ENCODE measurements at regions not wholly inside any gene's neighbourhood (a gene's known extent, or its start where the extent isn't known, plus 50 kb on each side); places are given as distances from the start of the nearest gene placed in this dataset.
"Not testable (repeated sequence)": the region's sequence is repeated elsewhere in the genome, so short reads cannot be mapped to it uniquely, and the experiment has no call there.

DNA sequence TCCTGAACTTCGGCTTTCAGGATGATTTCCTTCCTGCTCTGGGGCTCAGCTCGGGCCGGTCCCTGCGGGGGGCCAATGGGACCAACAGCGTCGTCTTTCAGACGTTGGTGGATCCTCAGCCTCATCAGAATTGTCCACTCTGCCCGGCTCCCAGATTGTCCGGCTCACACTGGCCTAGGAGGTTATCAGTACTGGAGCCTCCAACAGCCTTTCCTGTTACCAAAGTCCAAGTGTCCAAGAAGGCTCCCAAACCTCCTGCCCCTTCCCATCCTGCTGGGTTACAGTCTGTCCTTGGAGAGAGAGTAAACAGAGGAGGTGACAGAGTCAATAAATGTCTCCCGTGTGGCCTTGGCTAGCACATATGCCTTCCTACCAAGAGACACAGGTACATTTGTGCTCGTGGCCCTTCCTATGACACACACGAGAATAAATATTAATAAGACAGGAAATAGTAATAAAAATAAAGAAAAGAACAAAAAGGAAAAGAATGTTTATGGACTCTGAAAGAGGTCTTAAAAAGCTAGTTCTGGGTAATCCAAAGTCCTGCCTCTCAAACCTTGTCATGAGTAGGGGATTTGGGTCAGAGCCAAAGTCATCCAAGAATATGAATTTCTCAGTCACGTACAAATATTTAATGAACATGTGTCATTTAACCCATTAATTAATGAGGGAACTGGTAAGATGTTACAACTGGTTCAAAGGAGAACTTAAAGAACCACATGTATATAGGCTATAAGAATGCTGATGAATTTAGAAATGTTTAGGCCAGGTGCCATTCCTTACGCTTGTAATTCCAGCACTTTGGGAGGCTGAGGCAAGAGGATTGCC, 80.8 kb upstream of the SLC2A1 start:
- no peak for DNase-seq

DNA sequence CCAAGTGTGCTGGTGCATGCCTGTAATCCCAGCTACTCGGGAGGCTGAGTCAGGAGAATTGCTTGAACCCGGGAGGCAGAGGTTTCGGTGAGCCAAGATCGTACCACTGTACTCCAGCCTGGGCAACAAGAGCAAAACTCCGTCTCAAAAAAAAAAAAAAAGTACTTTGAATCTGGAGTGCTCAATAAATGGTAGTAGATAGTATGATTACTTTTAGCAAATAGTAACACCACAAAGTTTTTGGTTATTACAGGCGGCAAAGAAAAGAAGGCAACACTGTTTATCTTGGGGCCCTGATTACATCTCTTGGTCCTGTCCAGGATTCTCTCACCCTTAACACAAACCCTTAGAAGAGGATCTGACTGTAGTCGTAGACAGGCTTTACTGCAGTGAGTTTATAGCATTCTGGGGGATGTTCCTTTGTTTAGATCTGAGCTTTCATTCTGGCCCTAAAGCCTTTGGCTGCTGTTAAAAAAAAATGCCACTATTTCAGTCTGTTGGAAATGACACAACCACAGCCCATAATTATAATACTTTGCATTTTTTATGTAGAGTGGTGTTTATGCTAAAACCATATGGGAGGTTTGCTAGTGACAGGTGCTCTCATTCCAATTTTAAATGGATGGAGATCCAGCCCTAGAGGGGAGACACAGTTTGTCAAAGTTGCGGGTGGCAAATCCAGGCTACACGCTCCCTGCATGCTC, 79.7 kb upstream of the SLC2A1 start:
- DNase-seq = no peak

DNA sequence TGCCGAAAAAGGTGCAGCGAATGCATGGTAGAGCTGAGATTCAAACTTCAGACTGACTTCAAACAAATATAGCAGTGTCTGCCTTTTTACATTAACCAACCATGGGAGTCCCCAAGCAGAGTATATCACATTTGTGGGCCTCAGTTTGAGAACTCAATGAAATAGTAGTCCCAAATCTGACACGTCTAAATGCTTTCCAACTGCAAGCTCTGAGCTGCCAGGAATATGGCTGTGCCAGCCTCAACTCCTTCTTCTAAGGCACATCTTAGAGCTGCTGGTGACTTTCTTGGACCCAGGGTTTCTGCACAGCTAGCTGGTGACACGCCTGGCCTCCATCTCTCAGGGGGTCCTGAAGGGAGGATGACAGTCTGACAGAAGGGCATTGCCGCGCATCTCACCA, 78.8 kb upstream of the SLC2A1 start:
- no peak for DNase-seq

DNA sequence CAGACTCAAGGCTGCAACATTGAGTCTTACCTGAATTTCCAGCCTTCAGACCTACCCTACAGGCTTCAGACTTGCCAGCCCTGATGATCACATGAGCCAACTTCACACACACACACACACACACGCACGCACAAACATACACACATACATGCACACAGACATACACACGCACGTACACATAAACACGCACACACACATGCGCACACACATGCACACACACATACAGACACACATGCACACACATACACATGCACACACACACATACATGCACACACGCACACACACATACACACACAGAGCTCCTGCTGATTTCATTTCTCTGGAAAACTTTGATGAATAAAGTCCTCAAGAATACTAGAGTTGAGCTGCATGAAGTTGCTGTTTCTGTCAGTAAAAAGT, 78.3 kb upstream of the SLC2A1 start:
- DNase-seq = no peak

DNA sequence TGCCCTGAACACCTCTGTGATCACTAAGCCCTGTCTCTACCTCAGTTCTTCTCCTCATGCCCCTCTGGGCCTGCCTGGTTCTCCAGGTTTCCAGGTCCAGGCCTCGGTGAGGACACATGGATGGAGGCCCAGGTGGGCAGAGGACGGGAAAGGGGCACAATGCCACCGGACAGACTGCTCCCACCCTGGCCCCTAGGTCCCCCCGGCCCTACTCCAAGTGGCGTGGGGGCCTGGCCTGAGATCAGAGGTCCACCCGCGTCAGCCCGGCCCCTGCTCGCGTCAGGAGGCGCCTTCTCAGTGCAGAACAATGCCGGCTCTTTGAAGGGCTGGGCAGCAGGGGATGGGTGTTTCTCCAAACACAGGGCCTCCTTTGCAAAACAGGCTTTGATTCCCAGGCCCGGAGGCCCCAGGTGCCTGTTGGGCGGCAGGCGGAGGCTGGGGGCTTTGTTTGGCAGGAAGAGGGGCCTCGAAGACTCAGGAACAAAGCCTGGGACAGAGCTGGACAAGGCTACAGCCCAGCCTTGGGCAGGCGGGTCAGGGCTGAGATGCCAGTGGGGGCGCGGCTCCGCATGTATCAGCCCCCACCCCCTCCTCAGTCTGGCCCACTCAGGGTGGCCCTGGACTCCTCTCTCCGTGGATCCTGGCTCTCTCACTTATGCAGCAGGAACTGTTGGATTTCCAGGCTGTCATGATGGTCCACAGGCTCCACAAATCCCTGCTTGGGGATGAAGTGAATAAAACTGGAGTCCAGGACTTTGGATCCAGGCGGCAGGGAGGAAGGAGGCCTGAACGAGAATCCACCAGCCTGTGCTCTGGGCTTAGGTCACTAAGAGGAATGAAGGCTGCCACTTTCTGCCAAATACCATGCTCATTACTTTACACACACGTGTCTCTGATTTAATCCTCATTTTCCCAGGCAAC, 77.4 kb upstream of the SLC2A1 start:
- no peak for DNase-seq

DNA sequence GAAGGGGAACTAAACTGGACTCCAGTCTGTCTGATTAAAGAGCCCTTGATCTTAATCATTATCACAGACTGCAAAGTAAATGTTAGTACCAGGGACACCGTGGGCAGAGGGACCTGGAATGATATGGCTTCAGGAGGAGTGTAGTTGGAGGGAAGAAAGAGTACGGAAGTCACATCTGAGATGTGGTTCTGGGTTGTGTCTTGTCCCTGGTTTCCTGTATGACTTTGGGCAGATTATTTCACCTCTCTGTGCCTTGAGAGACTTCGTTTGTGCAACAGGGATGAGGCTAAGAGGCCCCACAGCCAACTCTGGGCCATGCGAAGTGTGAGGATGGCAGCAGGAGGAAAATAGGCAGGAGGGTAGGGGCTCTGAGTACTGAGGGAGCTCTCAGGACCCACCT, 76.1 kb upstream of the SLC2A1 start:
- no peak for DNase-seq

DNA sequence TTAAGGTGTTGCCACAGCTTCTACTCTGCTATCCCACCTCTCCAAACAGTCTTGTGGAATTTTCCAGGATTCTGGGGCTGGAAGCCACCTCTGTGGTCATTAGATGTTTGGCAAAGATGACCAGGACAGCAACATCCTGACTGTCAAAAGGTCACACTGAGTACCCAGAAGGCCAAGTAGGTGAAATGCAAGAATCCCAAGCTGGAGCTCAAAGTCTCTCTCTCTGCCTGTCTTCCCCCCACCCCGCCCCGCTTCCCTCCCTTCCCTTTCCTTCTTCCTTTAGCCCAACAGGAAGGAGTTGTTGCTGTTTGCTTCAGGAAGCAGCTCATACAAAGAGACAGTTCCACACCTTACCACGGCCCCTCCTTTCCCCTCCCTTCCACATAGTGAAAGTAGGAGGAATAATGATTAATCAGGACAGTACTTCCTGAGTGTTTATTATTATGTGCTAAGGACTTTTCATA, 75.6 kb upstream of the SLC2A1 start:
- DNase-seq = no peak

DNA sequence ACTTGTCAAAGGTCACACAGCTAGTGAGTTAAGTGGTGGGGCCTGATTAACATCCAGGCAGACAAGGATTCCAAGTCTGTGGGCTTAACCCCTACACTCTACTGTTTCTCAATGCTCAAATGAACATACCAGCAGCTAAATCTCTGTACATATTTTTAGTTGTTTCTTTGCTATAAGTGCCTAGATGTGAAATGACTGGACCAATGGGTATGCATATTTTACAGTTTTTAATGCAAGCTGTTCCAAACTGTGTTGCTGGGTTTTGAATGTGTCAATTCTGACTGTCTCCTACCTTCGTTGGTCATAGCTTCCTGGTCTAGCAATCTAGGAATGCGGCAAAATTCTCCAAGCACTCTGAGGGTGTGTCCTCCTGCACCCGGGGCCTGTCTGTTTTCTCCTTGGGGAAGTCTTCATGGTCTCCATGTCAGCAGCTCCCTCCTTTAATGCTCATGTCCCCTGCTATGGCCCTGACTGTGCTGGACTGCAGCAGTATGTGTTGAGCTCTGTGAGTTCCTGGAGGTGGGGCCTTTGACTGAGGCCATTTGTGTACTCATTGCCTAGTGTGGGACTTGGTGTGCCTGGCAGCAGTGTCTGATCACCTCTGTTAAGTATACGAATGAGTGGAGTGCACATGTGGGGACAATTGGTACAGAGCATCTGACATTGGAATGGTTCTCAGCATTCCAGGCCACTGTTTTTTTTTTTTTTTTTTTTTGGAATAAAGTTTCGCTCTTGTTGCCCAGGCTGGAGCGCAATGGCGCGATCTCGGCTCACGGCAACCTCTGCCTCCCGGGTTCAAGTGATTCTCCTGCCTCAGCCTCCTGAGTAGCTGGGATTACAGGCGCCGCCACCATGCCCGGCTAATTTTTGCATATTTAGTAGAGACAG, 72.9 kb upstream of the SLC2A1 start:
- DNase-seq = no peak

DNA sequence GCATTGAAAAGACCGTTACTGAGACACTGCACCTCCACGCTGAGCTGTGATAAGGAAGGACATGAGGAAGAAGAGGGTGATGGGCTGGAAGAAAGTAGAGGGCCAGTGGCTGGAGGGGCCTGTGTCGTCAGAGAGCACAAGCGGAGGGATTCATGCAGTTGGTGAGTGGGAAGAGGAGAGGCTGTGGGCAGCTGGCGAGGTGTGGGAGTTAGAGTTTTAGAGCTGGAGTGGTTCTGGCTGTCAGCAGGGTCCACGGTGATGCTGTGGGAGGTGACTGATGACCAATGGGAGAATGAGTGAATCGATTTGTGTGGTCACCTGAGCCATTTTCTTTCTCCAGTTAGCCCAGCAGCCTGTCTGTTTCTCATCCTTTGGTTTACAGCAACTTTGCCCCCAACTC, 66.2 kb upstream of the SLC2A1 start:
- DNase-seq = no peak

DNA sequence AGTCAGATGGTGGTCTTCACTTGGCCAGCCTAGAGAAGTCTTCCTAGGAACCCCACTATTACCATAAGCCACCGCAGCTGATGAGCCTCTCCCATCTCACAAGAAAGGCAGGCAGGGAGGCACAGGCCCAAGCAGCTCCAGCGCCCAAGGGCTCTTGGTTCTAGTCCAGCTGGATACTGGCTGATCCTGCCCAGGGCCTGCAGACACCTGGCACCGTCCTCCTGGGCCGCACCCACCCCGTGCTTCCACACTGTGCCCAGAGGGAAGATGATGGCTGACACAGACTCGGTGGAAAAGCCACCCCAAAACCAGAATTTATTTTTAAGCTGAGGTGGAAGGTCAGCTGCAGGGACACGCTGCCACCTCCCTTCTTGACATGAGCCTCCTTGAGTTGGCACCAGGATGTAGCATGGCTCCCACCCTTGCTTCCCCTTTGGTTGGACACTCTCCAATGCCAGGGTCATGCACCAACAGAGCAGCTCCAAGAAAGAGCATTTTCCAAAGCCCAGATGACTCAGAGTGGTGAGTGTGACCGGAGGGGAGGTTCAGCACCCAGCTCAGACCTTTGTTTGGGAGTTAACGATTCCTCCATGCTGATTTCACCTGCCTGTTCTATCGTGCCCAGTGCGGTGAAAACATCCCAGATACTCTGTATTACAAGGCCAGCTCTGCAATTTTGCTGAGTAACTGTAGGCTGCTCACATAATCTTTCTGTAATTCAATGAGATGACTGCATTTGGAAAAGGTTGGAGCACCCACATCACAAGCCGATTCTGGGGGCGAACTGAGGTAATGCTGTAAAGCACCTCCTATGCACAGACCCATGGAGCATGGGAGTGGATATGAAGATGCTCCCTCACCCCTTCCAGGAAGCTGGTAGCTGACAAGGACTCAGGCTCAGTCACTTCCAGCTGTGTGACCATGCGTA, 63.1 kb upstream of the SLC2A1 start:
- DNase-seq = no peak

DNA sequence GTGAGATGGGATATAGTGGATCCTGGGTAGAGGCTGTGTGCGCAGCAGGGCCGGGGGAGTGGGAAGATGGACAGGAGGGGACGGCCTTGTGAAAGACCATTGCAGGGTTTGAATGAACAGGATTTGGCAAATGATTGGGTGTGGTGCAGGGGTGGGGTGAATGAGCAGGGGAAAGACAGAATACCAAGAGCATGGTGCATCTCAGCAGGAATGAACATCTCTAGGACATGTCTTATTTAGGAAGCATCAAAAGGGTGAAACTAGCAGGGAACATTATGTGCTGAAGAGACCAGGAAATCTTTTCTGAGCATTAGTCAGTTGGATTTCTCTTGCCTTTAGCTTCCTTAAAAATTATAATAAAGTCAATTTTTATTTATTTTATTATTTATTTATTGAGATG, 60.6 kb upstream of the SLC2A1 start:
- no peak for DNase-seq

DNA sequence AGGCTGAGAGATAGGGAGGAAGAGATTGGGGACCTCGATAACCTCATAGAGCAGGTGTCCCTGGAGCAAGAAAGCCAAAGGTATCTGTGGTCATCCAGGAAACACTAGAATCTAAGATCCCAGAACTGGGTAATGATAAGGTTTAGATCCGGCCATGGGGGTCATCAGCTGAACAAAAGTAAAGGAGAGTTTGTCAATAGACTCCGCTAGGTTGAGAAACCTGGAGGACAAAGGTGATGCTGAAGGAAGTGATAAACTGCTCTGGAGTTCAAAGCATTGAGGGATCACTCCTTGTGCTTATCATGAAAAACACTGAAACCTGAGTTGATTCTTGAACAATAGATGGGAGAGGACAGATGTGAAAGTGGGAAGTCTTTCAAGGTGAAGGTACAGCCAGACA, 59.5 kb upstream of the SLC2A1 start:
- DNase-seq = no peak

DNA sequence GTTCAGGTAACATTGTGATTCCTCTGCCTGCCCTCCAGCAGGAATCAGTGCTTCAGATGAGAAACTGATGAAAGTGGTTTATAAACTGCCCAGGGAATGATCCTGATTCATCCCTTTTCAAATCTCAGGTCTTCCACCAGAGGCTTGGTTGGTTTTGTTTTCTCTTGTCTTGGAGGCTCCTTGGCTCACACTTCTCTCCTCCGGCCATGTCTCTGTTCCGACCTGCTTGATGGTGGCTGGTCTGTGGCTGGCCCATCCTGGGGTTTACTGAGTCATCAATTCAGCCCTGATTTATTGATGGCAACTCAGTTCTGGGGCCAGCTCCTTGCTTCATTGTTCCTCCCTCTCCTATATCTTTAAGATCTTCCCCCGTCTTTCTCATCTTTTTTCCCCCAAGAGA, 56.6 kb upstream of the SLC2A1 start:
- DNase-seq = no peak

DNA sequence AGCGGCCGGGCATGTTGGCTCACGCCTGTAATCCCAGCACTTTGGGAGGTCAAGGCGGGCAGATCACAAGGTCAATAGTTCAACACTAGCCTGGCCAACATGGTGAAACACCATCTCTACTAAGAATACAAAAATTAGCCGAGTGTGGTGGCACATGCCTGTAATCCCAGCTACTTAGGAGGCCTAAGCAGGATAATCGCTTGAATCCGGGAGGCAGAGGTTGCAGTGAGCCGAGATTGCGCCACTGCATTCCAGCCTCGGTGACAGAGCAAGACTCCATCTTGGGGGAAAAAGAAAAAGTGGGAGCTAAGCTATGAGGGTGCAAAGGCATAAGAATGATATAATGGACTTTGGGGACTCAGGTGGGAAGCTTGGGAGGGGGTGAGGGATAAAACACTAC, 55.9 kb upstream of the SLC2A1 start:
- not testable (repeated sequence) for DNase-seq

DNA sequence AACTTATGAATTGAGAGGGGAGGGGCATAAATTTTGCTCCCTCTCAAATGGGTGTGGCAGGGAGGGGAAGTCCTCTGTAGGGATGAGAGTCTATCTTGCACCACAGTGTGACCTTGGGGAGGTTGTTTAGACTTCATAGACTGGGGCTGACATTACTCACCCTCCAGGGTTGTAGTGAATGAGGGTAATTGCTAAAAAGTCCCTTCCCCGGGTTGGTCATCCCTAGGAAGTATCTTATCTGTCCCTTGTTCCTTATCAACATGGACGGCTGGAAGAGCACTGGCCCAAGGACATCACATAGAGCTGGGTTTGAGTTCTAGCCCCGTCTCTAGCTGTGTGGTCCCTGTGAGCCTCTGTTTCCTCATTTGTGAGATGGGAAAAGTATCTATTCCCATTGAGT, 52.4 kb upstream of the SLC2A1 start:
- DNase-seq = no peak

DNA sequence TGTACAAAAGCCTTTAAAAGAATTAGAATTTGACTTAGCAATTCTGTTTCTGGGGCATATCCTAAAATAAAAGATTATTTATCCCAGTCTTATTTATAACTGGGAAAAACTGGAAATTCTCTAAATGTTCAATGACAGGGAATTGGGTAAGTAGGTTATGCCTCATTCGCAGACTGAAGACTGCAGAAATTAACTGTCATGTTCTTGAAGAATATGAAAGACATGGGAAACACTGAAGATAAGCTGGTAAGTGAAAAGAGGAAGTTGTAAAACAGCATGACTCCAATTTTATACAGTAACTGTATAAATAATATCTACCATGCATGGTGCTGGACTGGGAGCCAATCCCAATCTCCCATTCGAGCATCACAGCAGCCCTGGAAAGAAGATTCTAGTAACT, 50.6 kb upstream of the SLC2A1 start:
- DNase-seq = no peak

DNA sequence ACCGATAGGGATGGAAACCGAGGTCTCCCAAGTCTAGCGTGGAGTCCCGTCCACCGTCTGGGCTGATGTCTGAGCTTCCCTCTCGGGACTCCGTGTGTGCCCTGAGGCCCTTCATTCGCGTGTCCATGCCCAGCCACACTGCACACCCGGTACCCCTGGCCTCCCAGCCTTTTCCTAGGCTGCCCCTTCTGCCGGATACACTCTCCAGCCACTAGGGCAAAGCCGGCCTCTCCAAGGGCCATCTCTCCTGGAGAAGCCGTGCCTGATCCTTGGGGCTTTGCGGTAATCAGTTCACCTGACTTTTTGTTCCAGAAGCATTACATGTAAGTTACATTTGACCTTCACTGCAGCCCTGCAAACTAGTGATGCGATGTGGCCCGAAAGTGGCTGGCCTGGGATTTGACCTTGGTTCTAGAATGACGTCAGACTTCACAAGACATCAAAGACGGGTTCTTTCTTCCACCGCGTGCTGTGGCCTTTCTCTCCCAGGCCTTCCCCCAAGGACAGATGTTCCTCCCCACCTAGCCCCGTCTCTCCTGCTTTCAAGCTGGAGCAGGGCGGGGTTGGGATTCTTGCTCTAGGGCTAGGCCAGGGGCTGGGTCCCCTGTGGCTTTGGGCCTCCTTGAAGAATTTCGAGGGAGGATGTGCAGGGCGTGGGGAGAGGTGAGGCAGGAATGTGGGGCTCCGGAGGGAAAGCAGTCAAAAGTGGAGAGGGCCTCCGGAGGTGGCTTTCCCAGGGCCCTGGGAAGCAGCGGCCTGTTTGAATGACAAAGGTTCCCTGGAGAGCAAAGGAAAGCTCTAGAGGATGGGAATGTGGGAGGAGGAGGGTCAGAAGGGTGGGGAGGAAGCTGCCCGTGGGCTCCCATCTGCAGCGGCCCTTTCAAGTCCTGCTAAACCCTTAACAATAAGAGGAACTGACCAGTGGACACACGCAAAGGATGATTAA, 49.7 kb upstream of the SLC2A1 start:
- DNase-seq = no peak

Measured in fibroblast of skin of right biceps (primary cell).